ENCODE measurements at regions not wholly inside any gene's neighbourhood (a gene's known extent, or its start where the extent isn't known, plus 50 kb on each side); places are given as distances from the start of the nearest gene placed in this dataset.

- TF ChIP-seq CTCF (IDR thresholded peaks at IDR 0.05) (no peak), POLR2A (IDR thresholded peaks at IDR 0.05) (no peak)
Observed at GRCh38 chr6:3536901-3537300, 80.1 kb upstream of the SLC22A23 start.
